Kidney (tissue), 13 donors: ENCODE measurements at regions not wholly inside any gene's neighbourhood (a gene's known extent, or its start where the extent isn't known, plus 50 kb on each side); places are given as distances from the start of the nearest gene placed in this dataset.

Experiments used
- DNase-seq, 5 donors: peaks; one replicate each; pipeline ENCODE4 v3.0.0-alpha.2; 2013 to 2020
- FAIRE-seq: peaks from 2 replicates; lab custom pipeline; 2012; peaks lifted over from hg19 to GRCh38; lab: Jason Lieb, UNC
- H3K27ac ChIP-seq, 2 donors: one replicate each; pipeline ENCODE4 v1.7.0; 2013; ENCODE audit warnings: low read depth in 2 of 2, low read length in 2 of 2, inconsistent platforms in 1 of 2
- H3K27me3 ChIP-seq: one replicate; pipeline ENCODE4 v1.7.1; 2013; ENCODE audit warnings: low read length, inconsistent platforms; ENCODE audit not compliant: control insufficient read depth, insufficient read depth
- H3K36me3 ChIP-seq, 3 donors: one replicate each; pipeline versions ENCODE4 v1.7.0 to v1.7.1; 2013; ENCODE audit warnings: low read length in 3 of 3, control low read depth in 1 of 3, inconsistent platforms in 1 of 3; ENCODE audit not compliant: insufficient read depth in 3 of 3, control insufficient read depth in 2 of 3
- H3K4me1 ChIP-seq, 3 donors: one replicate each; pipeline versions ENCODE4 v1.7.0 to v1.7.1; 2013; ENCODE audit warnings: low read length in 3 of 3, inconsistent platforms in 1 of 3, low read depth in 1 of 3; ENCODE audit not compliant: control insufficient read depth in 2 of 3, insufficient read depth in 2 of 3
- H3K4me3 ChIP-seq, 3 donors: one replicate each; pipeline versions ENCODE4 v1.7.0 to v1.8.1; 2013; ENCODE audit warnings: low read length in 3 of 3, control low read depth in 1 of 3, inconsistent platforms in 1 of 3
- H3K9ac ChIP-seq, 3 donors: one replicate each; pipeline versions ENCODE4 v1.7.0 to v1.7.1; 2013; ENCODE audit warnings: low read length in 3 of 3, control low read depth in 1 of 3, inconsistent platforms in 1 of 3
- H3K9me3 ChIP-seq, 3 donors: one replicate each; pipeline versions ENCODE4 v1.7.0 to v1.7.1; 2013; ENCODE audit warnings: low read length in 3 of 3, control low read depth in 1 of 3, inconsistent platforms in 1 of 3; ENCODE audit not compliant: control insufficient read depth in 2 of 3, insufficient read depth in 1 of 3
- intact Hi-C: fragments of 100-400 bp; cut with DNase I; formaldehyde crosslinking; loops from one replicate; pipeline ENCODE4 v1.11.1; 2022
- TF ChIP-seq, protein P1 (sequence below): IDR thresholded peaks from 3 replicates; pipeline ENCODE4 v1.5.1; 2012; ENCODE audit warnings: mild to moderate bottlenecking, moderate library complexity, borderline replicate concordance; ENCODE audit not compliant: insufficient read depth; ENCODE audit errors: extremely low read depth
- donor health status: control.
- donor health status: control.
- donor health status: control.
- donor health status: control.
- donor health status: control.
- donor health status: DM: yes; HTN: yes; CAD: no.
- donor health status: Normal renal cell carcinoma (clear cell type).

DNA sequence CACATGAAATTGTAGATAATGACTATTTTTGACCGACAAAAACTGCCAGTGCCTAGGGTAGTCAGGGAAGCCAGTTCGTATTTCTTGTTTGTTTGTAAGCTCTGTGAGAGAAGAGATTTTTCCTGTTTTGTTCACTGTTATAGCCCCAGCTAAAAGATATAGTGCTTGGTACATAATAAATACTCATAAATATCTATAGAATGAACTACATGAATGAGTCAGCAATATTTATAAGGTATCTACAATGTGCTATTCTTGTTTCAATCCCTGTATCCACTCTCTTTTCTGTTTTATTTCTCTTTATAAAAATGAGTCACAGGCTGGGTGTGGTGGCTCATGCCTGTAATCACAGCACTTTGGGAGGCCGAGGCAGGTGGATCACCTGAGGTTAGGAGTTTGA lies 275.6 kb upstream of the FANCL start:
- no peak overlapping the region for H3K9ac ChIP-seq
- no peak overlapping the region for H3K4me3 ChIP-seq
- TF ChIP-seq, protein P1, sequence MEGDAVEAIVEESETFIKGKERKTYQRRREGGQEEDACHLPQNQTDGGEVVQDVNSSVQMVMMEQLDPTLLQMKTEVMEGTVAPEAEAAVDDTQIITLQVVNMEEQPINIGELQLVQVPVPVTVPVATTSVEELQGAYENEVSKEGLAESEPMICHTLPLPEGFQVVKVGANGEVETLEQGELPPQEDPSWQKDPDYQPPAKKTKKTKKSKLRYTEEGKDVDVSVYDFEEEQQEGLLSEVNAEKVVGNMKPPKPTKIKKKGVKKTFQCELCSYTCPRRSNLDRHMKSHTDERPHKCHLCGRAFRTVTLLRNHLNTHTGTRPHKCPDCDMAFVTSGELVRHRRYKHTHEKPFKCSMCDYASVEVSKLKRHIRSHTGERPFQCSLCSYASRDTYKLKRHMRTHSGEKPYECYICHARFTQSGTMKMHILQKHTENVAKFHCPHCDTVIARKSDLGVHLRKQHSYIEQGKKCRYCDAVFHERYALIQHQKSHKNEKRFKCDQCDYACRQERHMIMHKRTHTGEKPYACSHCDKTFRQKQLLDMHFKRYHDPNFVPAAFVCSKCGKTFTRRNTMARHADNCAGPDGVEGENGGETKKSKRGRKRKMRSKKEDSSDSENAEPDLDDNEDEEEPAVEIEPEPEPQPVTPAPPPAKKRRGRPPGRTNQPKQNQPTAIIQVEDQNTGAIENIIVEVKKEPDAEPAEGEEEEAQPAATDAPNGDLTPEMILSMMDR = no peak
- FAIRE-seq (no peak), DNase-seq (no peak)
- H3K4me1 ChIP-seq = no peaks in the 10 kb centered on the region
- H3K36me3 ChIP-seq = no peaks in the 10 kb centered on the region
- no peak overlapping the region for H3K27ac ChIP-seq
- no peaks in the 10 kb centered on the region for H3K9me3 ChIP-seq
- no peaks in the 10 kb centered on the region for H3K27me3 ChIP-seq
- intact Hi-C loops = no loop called here

DNA sequence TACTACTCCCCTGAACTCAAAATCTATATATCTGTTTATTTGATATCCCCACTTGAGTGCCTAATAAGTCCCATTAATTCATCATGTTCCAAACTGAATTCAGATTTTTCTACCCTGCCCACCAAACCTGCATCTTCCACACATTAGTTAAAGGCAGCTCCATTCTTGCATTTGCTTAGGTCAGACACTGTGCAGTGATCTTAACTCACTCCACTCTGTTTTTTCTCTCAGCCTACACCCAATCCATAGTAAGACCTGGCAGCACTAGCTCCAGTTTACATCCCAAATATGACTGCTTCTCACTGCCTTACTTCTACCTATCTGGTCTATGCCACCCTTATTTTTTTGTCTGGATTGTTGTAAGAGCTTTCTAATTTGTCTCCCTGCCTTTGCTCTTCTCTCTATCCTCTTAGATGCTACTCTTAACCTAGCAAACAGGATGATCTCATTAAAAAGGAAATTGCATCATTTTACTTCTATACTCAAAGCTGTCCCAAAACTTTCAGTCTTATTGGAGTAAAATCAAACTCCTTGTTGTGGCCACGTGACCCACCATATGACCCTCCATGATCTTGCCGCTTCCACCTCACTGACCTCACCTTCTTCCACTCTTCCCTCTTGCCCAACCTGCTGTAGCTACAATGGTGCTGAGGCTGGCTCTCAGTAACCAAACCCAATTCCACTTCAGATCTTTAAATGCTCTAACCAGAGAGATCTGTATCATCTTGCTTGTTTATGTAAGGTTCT lies 274.9 kb upstream of the FANCL start:
- no peak for FAIRE-seq
- Histone ChIP-seq H3K36me3 (no peaks in the 10 kb centered on the region), H3K4me3 (no peak overlapping the region), H3K4me1 (no peaks in the 10 kb centered on the region), H3K27me3 (no peaks in the 10 kb centered on the region), H3K27ac (no peak overlapping the region), H3K9me3 (no peaks in the 10 kb centered on the region), H3K9ac (no peak overlapping the region)
- intact Hi-C loops = no loop called here
- DNase-seq = no peak
- TF ChIP-seq, protein P1 = no peak

DNA sequence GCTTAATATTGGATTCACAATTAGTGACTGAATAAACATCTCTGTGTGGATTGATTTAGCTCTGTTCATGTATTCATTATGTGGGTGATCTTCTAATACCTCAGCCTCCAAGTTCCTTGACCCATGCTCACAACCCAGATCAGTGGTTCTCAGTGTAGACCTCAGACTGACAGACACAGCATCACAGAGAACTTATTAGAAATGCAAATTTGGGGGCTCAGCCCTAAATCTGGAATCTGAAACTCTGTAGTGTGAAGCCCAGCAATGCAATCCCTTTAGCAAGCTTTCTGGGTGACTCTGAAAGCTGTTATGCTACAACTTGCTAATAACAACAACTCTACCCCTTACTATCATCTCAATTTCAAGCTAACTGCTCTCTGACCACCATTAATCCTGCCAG lies 273.1 kb upstream of the FANCL start:
- Histone ChIP-seq H3K9ac (no peak overlapping the region), H3K9me3 (no peaks in the 10 kb centered on the region), H3K4me3 (no peak overlapping the region), H3K36me3 (no peaks in the 10 kb centered on the region), H3K4me1 (no peaks in the 10 kb centered on the region), H3K27ac (no peak overlapping the region), H3K27me3 (no peaks in the 10 kb centered on the region)
- no peak for DNase-seq
- FAIRE-seq = no peak
- intact Hi-C loops = no loop called here
- TF ChIP-seq, protein P1 = no peak

DNA sequence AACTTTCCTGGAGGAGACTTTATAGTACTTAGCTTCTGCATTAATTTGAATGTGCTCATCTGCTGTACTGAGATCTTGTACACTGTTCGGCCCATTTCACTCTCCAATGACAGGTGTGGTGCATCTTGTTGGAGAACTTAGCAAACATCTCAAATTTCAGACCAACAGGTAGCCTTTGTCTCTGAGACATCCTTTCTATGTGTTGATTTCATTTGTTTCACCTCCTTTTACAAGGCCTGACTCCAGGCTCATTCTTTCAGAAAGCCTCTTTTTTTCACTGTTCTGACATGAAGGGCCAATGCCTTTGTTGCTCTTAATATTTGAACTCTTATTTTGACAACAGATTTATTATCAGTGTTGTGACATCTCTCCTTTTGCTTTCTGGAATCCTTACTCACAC lies 271.8 kb upstream of the FANCL start:
- Histone ChIP-seq H3K36me3 (no peaks in the 10 kb centered on the region), H3K9ac (no peak overlapping the region), H3K27ac (no peak overlapping the region), H3K4me3 (no peak overlapping the region), H3K27me3 (no peaks in the 10 kb centered on the region), H3K9me3 (no peaks in the 10 kb centered on the region), H3K4me1 (no peaks in the 10 kb centered on the region)
- intact Hi-C loops = no loop called here
- FAIRE-seq (no peak), DNase-seq (no peak)
- TF ChIP-seq, protein P1 = no peak
